Epithelial cell of proximal tubule (primary cell): ENCODE measurements at regions not wholly inside any gene's neighbourhood (a gene's known extent, or its start where the extent isn't known, plus 50 kb on each side); places are given as distances from the start of the nearest gene placed in this dataset.

Experiments
- DNase-seq: peaks from one replicate; pipeline ENCODE4 v3.0.0-alpha.2; 2011; ENCODE audit warnings: low read depth
- H3K4me3 ChIP-seq: 2 replicates; pipeline ENCODE4 v1.5.1; 2011; ENCODE audit warnings: low read depth, mild to moderate bottlenecking, low read length
- CTCF ChIP-seq: conservative IDR thresholded peaks from 2 replicates; pipeline ENCODE4 v1.5.1; 2012; ENCODE audit warnings: low read depth, mild to moderate bottlenecking, low read length

- no peak overlapping the region for H3K4me3 ChIP-seq
- no peak for TF ChIP-seq CTCF
- no peak for DNase-seq
Observed at GRCh38 chr6:165186441-165187205, 122.8 kb downstream of the C6orf118 start.

DNA sequence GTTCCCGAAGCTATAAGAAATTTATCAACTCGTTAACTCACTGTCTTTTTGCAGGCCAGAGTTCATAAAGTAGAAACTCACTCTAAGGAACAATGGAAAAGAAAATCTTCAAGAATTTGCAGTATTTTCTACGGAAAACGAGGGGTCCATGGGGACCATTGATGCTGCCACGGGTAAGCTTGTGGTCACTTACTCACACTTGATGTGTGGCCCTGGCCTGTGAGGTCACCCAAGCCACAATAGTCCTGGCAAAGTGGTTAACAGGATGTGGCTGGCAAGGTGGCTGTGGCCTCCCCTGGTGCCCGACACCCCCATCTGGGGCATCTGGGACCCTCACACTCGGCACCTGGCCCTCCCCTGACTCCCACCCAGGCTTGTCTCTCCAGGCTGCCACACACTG, 123.4 kb downstream of the C6orf118 start:
- H3K4me3 ChIP-seq: no peak overlapping the region
- TF ChIP-seq CTCF: no peak
- no peak for DNase-seq

GRCh38 chr6:165184192-165184979, 125.0 kb downstream of the C6orf118 start:
- no peak for TF ChIP-seq CTCF
- no peak overlapping the region for H3K4me3 ChIP-seq
- DNase-seq: no peak

- H3K4me3 ChIP-seq: no peak overlapping the region
- TF ChIP-seq CTCF: no peak
Observed at GRCh38 chr6:165183496-165184140, 125.8 kb downstream of the C6orf118 start.

GRCh38 chr6:165183071-165183470, 126.3 kb downstream of the C6orf118 start:
- DNase-seq: no peak
- TF ChIP-seq CTCF: no peak

More at GRCh38 chr6:165183496-165184140, 125.8 kb downstream of the C6orf118 start:
- no peak for DNase-seq

DNA sequence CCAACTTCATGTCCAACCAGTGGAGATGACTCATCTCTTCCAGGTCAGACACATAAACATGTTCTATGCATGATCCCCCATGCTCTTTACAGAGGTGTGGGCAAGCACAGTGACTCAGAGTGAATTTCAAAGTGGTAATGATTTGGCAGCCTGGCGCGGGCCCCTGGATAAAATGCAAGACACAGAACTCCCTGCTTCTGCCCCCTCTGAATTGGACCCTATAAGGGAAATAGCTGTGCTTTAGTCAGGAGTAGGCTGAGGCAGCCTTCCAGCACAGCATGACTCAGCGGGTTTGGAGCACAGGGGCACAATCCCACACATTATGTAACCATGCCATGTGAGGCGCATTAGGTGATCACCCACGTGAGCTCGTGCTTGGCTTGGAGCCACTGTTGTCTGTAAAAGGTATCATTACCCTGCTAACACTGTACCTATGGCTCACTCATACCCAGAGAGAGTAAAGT, 127.4 kb downstream of the C6orf118 start:
- no peak overlapping the region for H3K4me3 ChIP-seq
- no peak for TF ChIP-seq CTCF
- DNase-seq: peak; percentile 85

More at GRCh38 chr6:165183071-165183470, 126.3 kb downstream of the C6orf118 start:
- no peak overlapping the region for H3K4me3 ChIP-seq
